ENCODE measurements at regions not wholly inside any gene's neighbourhood (a gene's known extent, or its start where the extent isn't known, plus 50 kb on each side); places are given as distances from the start of the nearest gene placed in this dataset.

GRCh38 chr5:4990462-4990861 is 149.7 kb upstream of the ADAMTS16 start:
- DNase-seq (ENCODE audit: low spot score): no peak

- no peak for DNase-seq (ENCODE audit: low spot score)
Observed at GRCh38 chr5:4991925-4992324, 148.2 kb upstream of the ADAMTS16 start.

GRCh38 chr5:4995014-4995413 is 145.1 kb upstream of the ADAMTS16 start:
- DNase-seq (ENCODE audit: low spot score): no peak

DNA sequence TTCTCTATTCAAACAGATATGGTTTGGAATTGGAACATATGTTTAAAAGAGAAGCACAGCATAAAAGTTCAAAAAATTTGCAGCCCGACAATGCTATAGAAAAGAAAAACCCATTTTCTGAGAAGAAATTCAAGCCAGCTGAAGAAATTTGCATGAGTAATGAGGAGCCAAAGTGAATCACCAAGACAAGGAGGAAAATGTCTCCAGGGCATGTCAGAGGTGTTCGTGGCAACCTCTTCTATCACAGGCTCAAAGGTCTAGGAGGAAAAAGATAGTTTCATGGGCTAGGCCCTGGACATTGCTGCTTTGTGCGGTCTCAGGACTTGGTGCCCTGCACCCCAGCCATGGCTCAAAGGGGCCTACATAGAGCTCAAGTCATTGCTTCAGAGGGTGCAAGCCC is 134.8 kb upstream of the ADAMTS16 start:
- no peak for DNase-seq (ENCODE audit: low spot score)

- DNase-seq (ENCODE audit: low spot score): no peak
Observed at GRCh38 chr5:5006548-5006947, 133.6 kb upstream of the ADAMTS16 start.

DNA sequence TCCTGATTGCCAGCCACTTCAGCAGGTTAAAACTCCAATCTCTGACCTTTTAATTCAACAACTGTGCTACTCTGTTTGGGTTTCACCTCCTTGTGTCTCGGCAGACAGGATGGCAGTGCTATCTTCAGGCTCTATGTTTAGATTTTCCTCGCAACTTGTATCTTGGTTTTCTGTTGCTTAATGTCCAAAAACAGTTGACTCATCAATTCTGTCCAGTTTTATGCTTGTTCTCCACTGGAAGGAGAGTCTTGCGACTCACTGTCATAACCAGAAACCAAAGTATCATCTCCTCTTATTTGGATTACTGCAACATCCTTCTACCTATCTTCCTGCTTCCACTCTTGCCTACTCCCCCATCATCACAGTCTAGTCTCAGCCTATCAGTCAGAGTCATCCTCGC is 130.9 kb upstream of the ADAMTS16 start:
- no peak for DNase-seq (ENCODE audit: low spot score)

DNA sequence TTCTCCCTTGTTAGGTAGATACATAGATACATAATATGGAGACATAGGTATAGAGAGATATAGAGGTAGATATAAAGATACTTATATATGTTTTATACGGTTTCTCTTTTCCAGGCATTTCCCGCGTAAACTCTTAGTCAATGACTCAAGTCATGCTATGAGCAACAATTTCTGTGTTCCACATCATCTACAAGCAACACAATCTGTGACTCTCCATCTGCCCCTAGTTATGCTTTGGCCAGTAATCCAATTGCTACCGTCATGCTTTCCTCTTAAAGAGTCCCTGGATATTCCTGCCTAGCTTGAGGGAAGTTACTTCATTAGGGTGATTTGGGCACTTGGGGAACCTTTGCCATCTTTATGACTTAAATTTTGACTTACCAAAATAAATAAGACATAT is 129.0 kb upstream of the ADAMTS16 start:
- DNase-seq (ENCODE audit: low spot score): no peak

GRCh38 chr5:5014586-5015235 is 125.4 kb upstream of the ADAMTS16 start:
- DNase-seq (ENCODE audit: low spot score): no peak

DNA sequence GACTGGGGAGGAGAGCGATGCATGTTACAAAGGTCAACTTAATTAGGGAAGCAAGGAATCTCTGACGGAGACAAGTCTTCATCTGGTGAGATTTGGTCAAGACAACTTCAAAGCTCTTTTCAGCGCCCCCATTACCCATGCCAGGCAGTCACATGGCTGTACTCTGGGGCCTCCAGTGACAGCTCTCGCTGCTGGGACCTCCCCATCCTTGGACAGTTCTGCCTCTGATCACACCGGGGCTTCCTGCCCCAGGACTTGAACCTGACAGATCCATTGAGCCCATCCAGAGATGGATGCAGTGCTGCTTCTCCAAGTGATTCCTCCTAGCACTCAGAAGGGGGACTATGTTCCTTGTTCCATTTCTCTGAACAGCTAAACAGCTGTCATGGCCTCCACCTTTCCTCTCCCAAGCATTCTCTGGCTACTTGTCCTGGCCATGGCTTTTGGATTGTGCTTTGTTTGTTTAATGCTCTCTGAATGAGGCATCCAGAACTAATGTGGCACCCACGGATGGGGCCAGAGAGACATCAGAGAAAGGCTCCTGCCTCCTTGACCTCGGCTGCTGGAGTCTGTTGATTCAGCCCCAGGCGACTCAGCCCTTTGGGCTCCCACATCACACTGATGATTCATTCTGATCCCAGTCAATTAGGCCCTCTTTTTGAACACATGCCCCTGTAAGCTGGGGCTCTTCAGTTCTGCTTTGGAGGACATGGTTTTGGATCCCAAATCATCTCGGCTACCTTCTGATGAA is 122.1 kb upstream of the ADAMTS16 start:
- DNase-seq (ENCODE audit: low spot score): no peak

DNA sequence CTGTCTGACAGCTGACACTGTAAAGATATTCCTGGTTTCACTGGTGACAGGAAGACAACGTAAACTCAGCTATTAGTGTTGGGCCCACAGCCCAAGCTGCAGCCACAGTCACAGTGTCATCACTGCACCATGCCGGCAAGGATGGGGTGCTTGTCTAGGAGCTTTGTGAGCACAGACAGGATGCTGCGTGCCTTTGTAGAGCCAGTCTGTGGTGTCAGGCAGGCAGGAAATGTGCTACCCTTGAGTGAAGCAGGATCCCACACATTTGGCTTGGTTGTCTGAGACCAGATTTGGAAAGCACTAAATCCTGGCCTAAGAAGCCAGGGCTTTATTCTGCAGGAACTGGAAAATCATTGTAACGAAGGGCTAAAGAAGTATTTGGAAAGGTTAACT is 121.6 kb upstream of the ADAMTS16 start:
- DNase-seq (ENCODE audit: low spot score): no peak

DNA sequence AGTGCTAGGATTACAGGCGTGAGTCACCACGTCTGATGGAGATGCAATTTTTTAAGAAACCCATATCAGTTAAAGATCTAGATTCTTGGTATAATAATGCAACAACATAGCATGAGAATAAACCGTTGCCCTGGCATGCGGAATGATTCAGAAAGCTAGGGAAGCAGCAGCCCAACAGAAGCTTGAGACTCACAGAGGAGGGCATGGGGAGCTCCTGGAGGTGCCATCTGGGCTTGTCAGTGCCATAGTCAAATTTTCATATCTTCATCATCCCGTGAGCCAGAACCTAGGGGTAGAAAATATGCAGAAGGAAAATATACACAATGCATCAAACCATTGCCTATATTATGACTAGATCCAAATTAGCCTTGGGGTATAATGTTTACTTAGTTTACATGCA is 118.7 kb upstream of the ADAMTS16 start:
- no peak for DNase-seq (ENCODE audit: low spot score)

DNA sequence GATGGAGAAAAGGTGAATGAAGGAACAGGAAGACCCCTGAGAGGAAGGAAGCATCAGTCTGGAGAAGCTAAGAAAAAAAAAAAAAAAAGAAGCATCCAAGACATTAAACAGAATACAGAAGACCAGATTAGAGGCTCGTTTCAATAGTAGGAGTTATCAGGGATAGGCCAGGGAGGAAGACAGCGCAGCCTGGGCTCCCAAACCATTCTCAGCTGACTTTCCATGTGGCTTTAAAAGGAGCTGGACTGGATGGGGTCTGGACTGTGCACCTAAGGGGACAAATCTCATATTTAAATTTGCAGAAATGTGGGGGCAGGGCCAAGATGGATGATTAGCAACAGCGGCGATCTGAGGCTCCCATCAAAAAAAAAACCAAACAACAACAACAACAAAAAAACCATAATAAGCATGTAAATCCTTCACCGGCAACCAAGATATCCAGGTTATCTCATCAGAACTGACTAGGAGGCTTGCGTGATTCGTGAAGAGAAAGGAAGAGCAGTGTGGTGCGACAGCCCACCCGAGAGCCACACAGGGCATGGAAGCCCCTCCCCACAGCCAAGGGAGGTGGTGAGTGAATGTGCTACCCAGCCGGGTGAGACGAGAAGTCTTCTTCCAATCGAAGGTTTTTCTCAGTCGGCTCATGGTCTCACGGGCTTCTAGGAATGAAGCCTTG is 114.9 kb upstream of the ADAMTS16 start:
- DNase-seq (ENCODE audit: low spot score): no peak

DNA sequence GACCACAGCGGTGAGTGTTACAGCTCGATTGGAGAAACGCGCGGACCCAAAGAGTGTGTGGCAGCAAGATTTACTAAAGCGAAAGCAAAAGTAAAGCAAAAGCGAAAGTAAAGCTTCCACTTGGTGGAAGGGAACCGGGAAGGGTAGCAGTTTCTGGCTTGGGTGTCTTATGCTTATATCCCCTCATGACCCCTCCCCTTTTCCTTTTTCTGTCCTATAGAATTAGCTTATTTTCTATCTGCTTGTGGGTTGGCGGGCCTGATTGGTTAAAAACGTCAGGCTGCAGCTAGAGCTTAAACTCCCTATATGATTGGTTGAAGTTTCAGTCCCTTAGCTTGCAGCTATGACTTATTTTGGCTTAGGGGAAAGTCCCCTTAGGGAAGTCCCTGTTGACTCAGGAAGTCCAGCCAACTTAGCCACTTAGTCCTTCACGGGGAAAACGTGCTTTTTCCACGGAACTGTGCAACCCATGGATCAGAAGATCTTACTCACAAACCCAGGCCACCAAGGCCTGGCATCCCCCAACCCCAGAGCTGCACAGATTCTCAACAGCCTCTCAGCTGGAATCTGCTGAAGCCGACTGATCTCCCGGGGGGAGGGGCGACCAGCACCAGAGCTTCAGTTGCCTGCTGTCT is 114.2 kb upstream of the ADAMTS16 start:
- no peak for DNase-seq (ENCODE audit: low spot score)

- DNase-seq (ENCODE audit: low spot score): no peak
Observed at GRCh38 chr5:5026409-5026785, 113.7 kb upstream of the ADAMTS16 start.

DNA sequence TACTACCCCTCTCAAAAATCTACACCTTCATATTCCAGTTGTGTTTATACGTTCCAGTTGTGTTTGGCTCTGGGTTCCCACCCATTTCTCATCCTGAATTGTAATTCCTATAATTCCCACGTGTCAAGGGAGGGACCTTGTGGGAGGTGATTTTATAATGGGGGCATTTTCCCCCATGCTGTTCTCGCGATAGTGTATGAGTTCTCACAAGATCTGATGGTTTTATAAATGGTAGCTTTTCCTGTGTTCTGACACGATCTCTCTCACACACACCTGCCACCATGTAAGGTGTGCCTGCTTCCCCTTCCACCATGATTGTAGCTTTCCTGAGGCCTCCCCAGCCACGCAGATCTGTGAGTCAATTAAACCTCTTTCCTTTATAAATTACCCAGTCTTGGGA is 108.5 kb upstream of the ADAMTS16 start:
- DNase-seq (ENCODE audit: low spot score): no peak

DNA sequence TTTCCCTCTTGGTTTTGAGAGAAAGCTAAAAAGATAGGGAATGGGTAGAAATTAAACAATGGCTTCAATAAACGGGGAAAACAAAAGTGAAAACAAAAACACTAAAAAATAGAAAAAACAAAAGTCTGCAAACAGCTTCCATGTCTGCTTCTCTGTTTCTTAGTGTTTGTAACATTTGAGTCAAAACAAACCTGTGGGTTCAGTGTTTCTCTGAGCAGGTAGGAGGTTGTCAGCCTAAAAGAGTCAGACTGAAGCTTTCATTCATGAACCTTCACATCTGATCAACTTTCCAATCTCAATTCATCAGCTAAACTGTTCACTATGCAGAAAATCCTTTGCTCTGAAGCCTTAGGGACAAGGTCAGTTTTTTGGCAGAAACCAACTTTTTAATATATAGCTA is 102.5 kb upstream of the ADAMTS16 start:
- no peak for DNase-seq (ENCODE audit: low spot score)

GRCh38 chr5:5039918-5040317 is 100.2 kb upstream of the ADAMTS16 start:
- no peak for DNase-seq (ENCODE audit: low spot score)

GRCh38 chr5:5040712-5041111 is 99.4 kb upstream of the ADAMTS16 start:
- no peak for DNase-seq (ENCODE audit: low spot score)

DNA sequence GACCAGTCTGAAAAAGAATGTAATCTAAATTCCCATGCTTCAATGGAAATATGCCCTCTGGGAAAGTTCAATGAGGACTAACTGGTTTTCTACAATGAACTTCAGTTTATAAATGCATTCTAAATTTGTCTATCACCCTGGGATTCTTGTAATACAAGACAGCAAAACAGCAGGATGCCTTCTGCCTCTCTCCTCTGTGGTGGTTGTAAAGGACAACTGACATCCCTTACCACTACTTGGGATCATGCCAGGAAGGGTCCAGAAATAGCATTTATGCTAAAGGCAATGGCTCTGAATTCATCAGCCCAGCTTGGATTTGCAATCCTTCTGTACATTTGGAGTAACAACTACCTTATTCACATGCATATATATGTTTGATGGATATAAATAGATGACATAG is 97.3 kb upstream of the ADAMTS16 start:
- no peak for DNase-seq (ENCODE audit: low spot score)

GRCh38 chr5:5043346-5043745 is 96.8 kb upstream of the ADAMTS16 start:
- DNase-seq (ENCODE audit: low spot score): no peak

DNA sequence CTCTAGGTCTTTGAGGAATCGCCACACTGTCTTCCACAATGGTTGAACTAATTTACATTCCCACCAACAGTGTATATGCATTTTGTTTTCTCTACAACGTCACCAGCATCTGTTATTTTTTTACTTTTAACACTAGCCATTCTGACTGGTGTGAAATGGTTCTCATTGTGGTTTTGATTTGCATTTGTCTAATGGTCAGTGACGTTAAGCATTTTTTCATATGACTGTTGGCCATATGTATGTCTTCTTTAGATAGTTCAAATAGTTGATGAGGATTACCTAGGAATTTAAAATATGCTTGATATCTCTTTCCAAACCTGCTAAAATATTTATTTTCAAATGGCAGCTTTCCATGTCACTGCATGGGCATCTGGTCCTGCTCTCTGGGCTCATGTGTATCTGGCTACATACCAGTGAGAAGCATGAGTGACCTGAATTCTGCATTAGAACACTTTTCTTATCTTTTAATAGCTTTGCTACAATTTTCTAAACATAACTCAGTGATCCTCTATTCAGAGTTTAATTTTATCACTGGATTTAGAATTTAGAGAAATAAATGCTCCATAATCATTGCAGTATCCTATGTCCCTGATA is 95.8 kb upstream of the ADAMTS16 start:
- DNase-seq (ENCODE audit: low spot score): no peak
